Stimulated activated CD4-positive, alpha-beta T cell treated with anti-CD3 and anti-CD28 coated beads, Interleukin-2, amount 100 ng/mL, for 24 hours (primary cell): ENCODE measurements at regions not wholly inside any gene's neighbourhood (a gene's known extent, or its start where the extent isn't known, plus 50 kb on each side); places are given as distances from the start of the nearest gene placed in this dataset.
"Not testable (repeated sequence)": the region's sequence is repeated elsewhere in the genome, so short reads cannot be mapped to it uniquely, and the experiment has no call there.

ENCODE experiments used
- DNase-seq, 2 donors: peaks; one replicate each; pipeline ENCODE4 v3.0.0-alpha.2; 2020

DNA sequence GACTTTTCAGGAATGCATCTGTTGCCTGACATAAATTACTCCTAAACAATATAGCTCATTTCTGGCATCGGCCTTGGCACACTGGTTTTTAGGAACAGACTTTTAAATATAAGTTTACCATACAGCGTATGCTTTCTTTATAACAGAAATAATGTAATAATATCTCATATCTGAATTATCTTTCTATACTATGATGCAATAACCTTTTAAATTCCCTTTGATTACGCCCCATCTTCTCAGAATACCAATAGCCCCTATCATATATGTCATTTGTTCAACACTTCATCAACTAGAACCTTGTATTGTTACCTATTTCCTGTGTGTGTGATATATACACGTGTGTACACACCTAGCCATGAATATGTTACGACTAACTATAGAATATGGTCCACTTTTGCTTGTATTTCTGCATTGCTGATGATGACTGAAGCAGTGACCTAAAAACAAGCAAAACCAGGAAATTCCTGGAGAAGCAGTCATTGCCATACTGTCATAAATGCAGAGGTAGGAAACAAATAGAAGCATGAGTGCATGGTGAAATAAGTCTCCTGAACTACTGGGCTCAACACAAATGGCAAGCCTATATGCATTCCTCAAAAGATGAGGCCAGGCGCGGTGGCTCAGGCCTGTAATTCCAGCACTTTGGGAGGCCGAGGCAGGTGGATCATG, 618.4 kb upstream of the NRP1 start:
- DNase-seq: no peak

DNA sequence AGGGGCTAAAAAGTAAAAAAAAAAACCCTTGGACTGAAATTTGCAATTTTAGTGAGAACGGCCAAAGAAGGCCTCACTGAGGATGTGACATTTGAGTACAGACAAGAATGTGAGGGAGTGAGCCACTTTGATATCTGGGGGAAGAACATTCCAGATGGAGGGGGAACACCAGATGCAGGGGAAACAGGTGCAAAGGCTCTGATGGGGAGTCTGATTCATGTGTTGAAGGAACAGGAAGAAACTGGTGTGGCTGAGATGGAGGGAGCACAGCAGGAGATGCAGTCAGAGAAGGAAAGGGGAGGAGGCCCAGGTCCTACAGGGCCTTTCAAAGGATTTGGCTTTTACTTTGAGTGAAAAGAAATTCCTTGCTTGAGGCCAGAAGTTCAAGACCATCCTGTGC, 615.7 kb upstream of the NRP1 start:
- DNase-seq: no peak

- no peak for DNase-seq
Observed at GRCh38 chr10:33947544-33947943, 613.1 kb upstream of the NRP1 start.

GRCh38 chr10:33945051-33945450, 610.6 kb upstream of the NRP1 start:
- DNase-seq: no peak

DNA sequence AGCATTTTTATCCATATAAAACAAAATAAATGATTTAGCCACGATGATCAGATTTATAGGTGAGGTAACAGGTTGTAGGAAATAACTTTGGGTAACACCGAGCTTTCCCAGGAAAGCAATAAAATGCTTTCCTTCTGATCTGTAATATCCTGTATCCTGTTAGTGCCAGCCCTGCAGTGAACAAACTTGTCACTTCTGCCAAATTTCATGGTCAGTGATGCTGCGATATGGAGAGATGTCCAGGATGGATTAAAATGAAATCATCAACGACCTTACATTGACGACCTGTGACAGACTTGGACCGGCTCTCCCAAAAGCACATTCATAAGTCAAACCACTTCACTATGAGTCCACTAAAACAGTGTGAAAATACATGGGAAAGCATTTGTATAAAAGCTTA, 608.0 kb upstream of the NRP1 start:
- DNase-seq: no peak

GRCh38 chr10:33939892-33940291, 605.4 kb upstream of the NRP1 start:
- DNase-seq: no peak

DNA sequence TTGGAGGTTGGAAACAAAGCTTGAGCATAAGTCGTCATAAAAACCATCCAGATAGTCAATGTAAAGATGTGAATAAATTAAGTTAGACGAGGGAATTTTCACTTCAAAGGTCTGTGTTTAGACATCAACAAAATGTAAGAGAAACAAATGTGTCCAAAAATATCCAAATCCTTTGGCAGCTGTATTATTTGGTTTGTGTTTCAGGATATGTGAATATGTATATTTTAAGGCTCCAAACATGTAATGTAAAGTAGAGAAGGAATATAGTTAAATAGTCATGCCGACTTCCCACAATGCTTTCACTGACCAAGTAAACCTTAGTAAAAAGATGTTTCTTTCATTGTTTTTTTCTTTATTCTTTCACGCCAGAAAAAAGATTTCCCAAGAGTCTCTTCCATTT, 604.9 kb upstream of the NRP1 start:
- no peak for DNase-seq

- no peak for DNase-seq
Observed at GRCh38 chr10:33938001-33938400, 603.5 kb upstream of the NRP1 start.

DNA sequence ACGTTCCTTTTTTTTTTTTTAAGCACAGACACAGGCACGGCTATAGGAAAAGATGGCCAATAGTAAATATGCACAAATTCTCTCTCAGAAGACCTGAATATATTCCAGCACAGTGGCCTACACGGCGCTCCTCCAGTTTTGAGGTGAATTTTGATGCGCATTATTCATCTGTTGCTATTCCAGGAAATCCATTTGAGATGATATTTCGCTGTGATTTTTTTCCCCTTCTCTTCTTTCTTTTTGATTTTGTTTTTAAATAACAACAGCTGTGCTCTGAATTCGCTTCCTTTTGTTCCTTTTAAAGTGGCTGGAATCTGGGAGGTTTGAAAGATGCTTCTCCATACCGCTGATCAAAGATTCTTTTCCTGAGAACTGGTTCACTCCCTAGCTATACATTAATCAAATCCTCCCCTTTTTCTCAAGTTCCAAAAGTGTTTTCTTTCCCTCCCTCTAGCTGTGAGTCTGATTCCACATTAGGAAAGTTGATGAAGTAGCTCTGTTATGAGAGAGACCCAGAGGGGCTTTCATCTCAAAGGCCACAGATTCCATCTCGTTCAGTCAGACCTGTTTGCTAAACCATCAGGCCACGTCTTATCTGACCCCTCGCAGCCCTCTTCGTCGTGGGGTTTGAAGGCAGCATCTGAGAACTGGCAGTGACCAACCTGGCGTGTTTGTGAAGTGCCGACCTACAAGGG, 602.7 kb upstream of the NRP1 start:
- DNase-seq: no peak

GRCh38 chr10:33935350-33935749, 600.9 kb upstream of the NRP1 start:
- no peak for DNase-seq

DNA sequence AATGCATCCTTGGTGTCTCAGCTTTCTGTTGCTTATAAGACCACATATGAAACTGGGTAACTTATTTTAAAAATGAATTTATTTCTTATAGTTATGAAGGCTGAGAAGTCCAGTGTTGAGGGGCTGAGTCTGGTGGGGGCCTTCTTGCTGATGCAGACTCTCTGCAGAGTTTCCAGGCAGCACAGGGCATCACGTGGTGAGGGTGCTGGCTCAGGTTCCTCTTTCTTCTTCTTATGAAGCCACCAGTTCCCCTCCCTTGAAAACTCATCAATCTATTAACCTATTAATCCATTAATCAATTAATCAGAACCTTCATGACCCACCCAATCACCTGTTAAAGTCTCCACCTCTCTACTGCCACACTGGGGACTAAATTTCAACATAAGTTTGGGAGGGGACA, 595.6 kb upstream of the NRP1 start:
- DNase-seq: no peak

DNA sequence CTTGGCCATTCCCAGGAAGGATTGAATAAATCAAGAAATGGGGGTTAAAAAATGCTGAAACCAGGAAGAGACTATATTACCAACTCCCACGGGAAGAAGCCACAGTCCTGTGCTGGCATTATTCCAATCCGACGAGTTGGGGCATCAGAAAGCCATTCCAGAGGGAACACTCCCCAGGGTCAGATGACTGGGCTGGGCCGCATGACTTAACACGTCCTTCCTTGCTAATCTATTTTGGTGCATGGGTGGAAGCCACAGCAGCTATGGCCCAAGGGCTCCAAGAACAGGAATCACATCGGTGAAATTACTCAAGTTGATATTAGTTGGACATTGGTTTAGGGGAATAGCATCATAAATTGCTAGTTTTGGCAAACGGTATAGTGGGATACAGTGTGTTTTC, 592.9 kb upstream of the NRP1 start:
- no peak for DNase-seq

GRCh38 chr10:33921970-33922605, 587.6 kb upstream of the NRP1 start:
- DNase-seq: no peak

DNA sequence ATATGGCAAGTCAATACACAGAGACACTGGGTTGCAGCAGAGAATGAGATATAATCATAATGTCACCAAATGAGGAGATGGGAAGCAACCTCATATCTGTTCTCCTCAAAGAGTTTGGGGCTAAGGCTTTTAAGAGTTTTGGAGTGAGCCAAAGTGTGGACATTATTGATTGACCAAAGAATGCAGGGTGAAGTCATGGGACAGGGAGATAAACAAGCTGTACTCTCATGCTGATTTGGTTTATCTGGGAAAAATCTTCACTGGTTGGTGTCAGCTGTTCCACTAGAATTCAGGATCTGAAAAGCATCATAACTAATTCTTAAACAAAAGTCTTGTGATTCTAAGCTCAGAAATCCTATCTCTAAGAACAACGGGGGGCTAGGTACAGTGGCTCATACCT, 585.9 kb upstream of the NRP1 start:
- no peak for DNase-seq

DNA sequence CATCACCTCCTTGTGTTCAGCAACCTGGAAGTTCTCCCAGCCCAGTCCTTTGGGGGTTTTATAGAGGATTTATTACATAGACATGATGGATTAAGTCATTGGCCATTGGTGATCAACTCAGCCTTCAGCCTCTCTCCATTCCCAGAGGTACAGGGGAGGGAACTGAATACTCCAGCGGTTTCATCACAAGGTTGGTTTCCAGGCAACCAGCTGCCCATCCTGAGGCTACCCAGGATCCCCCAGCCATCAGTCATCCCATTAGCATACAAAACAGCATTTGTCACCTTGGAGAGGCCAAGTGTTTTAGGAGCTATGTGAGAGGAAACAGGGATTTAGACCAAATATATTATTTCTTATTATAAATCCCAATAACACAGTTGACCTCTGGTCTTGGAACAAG, 584.8 kb upstream of the NRP1 start:
- DNase-seq: no peak

- no peak for DNase-seq
Observed at GRCh38 chr10:33917069-33917780, 582.8 kb upstream of the NRP1 start.

DNA sequence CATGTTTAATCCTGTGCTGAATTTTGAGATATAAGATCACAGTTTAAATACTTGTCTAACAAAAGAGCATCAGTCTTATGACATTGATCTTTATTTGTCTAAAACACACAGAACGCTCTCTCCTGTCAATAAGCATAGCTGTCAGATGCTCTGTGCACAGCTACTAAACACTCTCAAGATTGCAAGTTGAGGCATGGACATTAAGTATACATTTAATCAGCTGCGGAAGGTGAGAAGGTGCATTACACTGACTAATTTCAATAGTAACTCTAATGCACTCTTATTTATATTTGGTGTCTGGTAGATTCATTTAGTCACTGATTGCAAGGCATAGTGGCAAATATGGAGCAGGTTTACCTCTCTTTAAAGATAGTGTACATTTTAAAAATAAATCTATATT, 580.3 kb upstream of the NRP1 start:
- no peak for DNase-seq

- DNase-seq: no peak
Observed at GRCh38 chr10:33913194-33913593, 578.7 kb upstream of the NRP1 start.

DNA sequence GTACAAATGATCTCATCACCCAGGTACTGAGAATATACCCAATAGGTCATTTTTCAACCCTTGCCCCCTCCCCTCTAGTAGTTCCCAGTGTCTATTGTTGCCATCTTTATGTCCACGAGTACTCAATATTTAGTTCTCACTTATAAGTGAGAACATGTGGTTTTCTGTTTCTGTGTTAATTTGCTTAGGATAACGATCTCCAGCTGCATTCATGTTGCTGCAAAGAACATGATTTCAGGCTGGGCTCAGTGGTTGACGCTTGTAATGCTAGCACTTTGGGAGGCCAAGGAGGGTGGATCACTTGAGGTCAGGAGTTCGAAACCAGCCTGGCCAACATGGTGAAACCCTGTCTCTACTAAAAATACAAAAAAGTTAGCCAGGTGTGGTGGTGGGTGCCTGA, 575.0 kb upstream of the NRP1 start:
- DNase-seq: not testable (repeated sequence)

DNA sequence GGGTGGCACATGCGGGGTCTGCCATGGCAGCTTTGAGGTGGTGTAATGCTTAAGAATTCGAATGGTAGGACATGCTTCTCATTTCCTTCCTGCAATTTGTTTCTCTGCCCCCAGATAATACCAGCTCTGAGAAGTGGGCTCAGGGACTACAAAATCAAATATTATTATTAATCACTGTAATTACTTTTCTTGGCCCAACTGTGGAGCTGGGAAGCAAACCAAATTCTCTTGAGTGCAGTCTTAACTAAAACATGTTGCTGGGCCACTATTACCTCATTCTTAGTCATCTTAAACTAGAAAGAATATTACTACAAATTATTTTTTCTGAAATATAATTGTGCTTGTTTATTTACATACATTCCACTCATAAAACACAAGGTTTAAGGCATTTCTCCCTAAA, 566.7 kb upstream of the NRP1 start:
- no peak for DNase-seq

DNA sequence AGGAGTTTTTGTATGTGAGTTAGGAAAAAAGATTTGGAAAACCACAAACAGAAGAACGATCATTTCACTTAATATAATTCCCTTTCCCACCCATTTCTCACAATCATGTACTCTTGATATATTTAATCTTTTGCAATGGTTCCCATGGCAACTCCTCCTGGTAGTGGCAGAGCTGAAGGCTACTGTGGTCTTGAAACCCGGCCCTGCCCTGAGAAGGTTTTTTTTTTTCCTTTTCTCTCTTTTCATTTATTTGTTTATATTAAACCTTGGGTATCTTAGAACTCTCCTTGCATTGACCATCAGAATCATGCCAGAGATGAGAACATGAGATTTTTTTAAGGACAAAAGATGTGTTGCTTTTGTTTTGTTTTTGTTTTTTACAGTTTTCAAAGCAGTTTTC, 566.1 kb upstream of the NRP1 start:
- DNase-seq: no peak

GRCh38 chr10:33899578-33900531, 565.4 kb upstream of the NRP1 start:
- DNase-seq: no peak

GRCh38 chr10:33897291-33897752, 562.9 kb upstream of the NRP1 start:
- DNase-seq: no peak
